WI38 (cell line): ENCODE measurements at regions not wholly inside any gene's neighbourhood (a gene's known extent, or its start where the extent isn't known, plus 50 kb on each side); places are given as distances from the start of the nearest gene placed in this dataset.

Source experiments
- H3K4me3 ChIP-seq: 2 replicates; pipeline ENCODE4 v1.5.1; 2011; ENCODE audit warnings: low read depth, mild to moderate bottlenecking, control low read depth, low read length
- TF ChIP-seq, protein P1 (sequence below): IDR thresholded peaks from 2 replicates; pipeline ENCODE4 v1.5.1; 2012; ENCODE audit warnings: low read depth, mild to moderate bottlenecking, control low read depth, low read length

DNA sequence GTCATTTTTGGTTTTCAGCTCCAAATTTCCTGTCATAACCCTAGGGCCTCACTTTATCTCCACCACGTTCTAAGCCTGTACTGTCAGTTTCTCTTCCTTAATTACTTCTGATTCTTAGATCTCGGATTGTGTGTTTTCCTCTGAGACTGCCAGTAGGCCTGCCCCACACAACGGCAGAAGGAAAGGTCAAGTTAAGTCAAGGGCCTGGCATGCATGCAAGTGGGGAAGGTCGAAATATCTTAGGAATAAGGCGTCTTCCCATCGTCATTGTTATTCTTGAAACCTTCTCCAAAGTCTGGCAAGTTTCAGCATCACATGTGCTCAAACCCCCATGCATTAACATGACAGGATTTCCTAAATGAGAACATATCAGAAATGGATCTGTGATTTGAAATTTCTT, 203.5 kb upstream of the TSHZ2 start:
- no peak overlapping the region for H3K4me3 ChIP-seq
- TF ChIP-seq, protein P1, sequence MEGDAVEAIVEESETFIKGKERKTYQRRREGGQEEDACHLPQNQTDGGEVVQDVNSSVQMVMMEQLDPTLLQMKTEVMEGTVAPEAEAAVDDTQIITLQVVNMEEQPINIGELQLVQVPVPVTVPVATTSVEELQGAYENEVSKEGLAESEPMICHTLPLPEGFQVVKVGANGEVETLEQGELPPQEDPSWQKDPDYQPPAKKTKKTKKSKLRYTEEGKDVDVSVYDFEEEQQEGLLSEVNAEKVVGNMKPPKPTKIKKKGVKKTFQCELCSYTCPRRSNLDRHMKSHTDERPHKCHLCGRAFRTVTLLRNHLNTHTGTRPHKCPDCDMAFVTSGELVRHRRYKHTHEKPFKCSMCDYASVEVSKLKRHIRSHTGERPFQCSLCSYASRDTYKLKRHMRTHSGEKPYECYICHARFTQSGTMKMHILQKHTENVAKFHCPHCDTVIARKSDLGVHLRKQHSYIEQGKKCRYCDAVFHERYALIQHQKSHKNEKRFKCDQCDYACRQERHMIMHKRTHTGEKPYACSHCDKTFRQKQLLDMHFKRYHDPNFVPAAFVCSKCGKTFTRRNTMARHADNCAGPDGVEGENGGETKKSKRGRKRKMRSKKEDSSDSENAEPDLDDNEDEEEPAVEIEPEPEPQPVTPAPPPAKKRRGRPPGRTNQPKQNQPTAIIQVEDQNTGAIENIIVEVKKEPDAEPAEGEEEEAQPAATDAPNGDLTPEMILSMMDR: no peak

DNA sequence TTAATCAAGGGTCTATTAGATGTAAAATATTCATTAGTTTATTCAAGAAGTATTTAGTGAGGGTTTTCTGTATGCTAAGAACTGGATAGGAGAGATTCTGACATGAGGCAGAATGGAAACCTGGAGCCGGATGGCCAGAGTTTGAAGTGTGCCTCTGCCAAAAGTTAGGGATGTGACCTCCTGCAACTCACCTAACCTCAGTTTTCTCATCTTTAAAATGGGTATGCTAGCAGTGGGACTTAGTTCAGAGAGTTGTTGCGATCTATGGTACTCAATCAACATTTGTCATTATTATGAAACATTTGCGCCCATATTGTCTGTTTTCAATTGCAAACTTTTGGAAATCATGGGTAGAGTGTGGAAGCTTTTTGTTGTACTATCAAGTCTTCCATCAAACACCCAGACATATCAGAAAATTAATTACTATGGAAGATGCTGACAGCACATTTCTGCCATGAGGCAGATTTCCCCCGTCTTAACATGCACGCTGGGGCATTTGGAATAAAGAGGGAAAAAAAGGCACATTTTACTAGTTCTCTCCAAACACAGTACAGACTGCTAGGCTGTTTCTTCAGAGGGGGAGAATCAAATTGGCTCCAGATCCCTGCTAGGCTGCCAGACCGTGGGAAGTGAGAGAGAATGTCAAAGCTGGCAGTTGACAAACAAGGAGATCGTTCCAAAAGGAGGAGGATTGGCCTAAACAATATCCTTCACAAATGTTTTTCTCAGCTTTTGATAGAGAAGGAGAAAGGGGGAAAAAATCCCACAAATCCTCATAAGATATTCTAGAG, 205.3 kb upstream of the TSHZ2 start:
- TF ChIP-seq, protein P1: no peak
- H3K4me3 ChIP-seq: no peak overlapping the region

DNA sequence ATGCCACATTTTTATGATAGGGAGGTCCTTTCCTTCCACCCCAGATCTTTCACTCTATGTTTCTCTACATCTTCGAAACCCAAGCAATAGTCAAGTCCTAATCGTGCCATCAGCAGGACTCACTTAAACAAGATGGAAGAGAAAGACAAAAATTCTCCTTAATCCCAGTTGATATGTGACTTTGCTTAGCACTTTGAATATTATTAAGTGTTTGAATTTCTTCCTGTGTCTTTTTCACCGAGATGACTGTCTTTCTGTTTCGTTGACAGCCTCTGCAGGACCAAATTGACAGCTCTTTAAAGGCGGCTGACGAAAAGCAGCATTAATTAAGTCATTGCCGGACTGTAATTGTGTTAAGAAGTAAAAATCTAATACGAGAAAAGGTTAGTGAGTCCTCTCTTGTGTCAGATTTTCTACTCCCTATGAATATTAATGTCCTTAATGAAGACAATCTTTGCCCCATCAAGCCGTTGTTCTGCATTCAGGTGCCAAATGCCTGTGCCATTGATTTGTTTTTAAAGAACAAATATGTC, 208.8 kb upstream of the TSHZ2 start:
- TF ChIP-seq, protein P1: no peak
- H3K4me3 ChIP-seq: no peak overlapping the region

DNA sequence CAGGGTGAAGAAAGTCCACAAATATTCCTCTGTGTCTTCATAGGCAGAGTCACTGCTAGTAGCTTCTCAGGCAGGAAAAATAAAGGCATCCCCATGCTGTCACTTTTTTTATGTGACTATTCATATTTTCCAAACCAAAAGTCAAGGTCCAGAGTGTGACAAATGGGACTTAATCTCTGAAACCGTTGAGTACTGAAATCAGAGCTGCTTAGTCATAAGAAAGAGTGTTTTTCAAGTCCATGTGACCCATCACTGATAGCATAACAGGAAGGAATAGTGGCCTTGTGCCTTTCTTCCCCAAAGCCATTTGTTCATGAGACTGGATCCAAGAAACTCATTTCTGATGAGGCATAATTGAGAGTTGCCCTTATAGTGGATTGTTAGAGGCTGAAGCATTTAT, 210.3 kb upstream of the TSHZ2 start:
- TF ChIP-seq, protein P1: no peak
- H3K4me3 ChIP-seq: no peak overlapping the region

DNA sequence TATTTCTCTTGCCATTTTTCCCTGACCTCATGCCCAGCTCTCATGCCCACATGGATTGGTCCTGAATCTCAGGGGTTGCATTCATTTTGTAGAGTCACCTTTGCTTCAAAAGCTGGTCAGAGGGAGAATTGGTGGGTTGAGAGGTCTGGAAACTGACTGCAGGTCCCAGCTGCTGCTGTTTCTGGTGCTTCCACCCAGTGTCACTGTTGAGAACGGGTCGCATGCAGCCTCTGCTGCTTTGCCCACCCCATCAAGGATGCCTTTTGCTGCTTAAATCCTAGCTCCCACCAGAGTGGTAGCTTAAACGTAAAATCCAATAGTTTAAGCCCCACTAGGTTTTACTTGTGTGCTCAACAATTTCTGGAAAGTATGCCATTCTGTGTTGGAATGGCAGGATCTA, 211.4 kb upstream of the TSHZ2 start:
- no peak overlapping the region for H3K4me3 ChIP-seq
- TF ChIP-seq, protein P1: no peak

DNA sequence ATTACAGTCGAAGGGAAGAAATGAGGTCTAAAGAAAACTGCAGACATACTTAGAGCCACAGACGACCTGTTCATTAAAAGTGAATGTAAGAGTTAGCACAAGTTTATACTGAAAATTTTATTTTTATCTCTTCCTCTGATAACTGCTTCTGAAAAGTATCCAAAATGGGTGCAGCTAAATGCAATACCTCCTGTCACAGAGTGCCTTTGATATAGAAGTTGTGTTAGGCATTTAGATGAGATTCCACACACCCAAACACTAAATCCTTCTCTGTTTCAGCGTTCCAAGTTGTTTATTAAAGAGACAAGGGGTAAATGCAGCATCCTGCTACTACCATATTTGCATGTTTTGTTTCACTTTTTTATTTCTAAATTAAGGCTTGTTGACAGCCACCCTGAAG, 214.7 kb upstream of the TSHZ2 start:
- no peak overlapping the region for H3K4me3 ChIP-seq
- TF ChIP-seq, protein P1: no peak

DNA sequence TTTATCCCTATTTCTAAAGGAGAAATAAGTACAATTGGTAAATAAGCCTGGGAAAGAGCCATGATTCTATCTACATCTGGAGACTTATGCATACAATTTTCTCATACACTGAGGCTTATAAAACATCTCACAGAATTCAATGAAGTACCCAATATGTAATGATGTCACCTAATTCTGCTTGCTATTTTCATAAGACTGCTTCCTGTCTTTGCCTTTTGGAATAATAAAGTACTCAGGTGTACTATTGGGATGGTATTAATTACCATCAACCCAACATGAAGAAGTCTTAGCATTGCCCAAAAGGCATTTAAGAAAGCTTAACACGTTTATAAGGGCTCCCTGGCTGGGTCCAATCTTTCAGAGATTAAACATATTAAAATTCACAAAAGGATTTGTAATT, 216.4 kb upstream of the TSHZ2 start:
- TF ChIP-seq, protein P1: no peak
- no peak overlapping the region for H3K4me3 ChIP-seq
